HG03097 (cell line): ENCODE measurements at regions not wholly inside any gene's neighbourhood (a gene's known extent, or its start where the extent isn't known, plus 50 kb on each side); places are given as distances from the start of the nearest gene placed in this dataset.
"Not testable (repeated sequence)": the region's sequence is repeated elsewhere in the genome, so short reads cannot be mapped to it uniquely, and the experiment has no call there.

ENCODE experiments used
- ATAC-seq: cut with Tn5 transposase; IDR thresholded peaks from one replicate; pipeline ENCODE4 v1.9.1; 2021; ENCODE audit not compliant: unreplicated experiment, low FRiP score

DNA sequence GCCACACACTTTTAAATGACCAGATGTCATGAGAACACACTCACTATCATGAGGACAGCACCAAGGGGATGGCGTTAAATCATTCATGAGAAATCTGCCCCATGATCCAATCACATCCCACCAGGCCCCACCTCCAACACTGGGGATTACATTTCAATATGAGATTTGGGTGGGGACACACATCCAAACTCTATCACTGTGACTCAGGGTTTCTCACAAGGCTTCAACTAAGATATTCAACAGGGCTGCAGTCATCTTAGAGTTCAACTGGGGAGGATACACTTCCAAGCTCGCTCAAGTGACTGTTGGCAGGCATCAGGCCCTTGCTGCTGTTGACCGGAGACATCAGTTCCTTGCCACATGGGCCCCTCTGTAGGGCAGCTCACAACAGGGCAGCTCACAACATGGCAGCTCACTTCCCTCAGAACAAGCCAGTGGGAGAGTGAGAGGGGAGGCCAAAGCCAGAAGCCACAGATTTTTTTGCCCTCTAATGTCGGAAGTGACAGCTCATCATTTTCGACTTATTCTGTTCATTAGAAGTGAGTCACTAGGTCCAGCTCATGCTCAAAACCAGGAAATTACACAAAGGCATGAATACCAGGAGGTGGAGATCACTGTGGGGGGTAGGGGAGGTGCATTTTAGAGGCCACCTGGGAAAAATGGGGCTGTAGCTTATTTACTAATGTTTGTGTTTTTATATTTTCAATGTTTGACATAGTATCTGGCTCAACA, 50.8 kb upstream of the PTHLH start:
- no peak for ATAC-seq

DNA sequence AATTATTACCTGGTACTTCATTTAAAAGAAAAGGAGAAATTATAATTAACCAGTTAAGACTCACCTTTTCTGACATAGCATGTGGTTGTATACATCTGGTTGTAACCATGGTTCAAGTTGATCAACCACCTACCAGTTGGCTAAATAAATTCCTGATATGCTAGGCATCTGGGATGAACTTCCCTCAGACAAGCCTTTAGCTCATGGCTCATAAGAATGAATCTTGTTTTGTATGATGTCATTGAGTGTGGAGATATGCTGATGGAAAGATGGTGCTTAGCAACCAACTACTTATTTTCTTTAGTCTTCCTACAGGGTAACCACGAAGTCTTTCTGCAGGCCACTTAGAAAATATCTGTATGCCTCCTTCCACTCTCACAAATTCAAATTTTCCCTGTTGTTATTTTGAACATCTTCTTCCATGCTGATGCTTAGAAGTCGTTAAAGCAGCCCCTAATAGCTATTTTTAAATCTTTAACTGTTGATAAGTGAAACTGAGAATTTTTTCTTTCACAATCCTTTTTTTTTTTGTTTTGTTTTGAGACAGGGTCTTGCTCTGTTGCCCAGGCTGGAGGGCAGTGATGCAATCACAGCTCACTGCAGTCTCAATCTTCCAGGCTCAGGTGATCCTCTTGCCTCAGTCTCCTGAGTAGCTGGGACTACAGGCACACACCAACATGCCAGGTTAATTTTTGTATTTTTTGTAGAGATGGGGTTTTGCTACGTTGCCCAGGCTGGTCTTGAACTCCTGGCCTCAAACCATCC, 51.9 kb upstream of the PTHLH start:
- ATAC-seq: no peak

DNA sequence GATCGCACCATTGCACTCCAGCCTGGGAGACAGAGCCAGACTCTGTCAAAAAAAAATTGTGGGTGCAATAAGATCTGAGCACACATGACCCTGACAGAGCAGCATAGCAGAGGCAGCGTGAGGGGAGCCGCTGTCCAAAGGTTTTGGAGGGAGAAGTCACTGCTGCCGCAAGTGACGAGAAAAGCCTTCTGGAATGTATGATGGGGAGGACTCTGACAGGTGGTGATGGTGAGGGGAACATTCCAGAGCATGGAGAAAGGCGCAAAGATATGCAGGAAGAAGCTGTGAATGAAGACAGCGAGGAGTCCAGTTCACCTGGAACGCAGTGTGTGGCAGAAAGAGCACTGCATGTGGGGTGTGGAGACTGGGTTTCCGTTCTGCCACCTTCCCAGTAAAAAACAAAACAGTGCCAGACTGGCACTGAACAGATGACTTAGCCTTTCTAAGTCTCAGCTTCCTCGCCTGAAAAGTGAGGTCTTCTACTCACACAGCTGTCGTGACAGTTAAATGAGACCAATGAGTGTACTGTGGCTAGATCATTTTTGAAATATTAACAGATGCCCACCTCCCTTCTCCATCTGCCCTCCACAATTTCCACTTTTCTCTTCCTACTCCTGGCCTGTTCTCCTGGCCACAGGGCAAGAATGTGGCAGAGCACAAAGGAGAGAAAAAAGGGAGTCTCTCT, 53.4 kb upstream of the PTHLH start:
- ATAC-seq: no peak

DNA sequence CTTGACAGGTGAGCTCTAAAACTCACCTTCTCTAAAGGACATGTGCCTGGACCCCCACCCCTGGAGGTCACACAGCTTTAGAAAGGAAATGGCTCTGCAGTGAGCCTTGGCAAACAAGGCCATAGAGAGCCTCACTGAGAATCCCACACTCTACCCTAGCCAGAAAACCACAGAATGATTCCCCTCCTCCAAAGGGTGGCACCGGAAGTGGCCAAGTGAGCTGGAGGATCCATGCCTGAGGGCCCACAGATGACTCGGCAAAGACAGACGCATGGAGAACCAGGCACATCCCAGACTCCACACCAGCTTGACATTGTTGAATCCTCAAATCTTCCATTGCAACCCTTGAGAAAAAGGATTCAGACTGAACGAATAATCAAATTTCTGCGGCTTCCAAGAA, 54.2 kb upstream of the PTHLH start:
- ATAC-seq: no peak

DNA sequence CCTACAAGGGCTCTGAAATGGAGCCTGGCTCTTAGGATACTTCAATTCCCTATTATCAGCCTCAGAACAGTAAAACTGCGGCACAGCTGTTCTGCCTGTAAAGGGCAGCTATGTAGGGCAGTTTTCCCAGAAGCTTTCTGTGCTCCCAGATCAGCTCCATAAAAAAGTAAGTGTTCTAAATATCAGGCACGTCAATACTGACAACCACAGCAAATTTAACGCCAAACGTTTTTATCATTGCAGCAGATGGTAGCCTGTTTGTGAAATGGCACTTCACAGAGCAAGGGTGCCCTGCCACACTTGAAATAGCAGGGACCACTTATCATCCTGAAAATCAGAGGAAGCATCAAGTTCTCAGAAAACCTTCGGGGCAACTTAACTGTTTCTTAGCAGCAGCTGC, 54.8 kb upstream of the PTHLH start:
- ATAC-seq: no peak

DNA sequence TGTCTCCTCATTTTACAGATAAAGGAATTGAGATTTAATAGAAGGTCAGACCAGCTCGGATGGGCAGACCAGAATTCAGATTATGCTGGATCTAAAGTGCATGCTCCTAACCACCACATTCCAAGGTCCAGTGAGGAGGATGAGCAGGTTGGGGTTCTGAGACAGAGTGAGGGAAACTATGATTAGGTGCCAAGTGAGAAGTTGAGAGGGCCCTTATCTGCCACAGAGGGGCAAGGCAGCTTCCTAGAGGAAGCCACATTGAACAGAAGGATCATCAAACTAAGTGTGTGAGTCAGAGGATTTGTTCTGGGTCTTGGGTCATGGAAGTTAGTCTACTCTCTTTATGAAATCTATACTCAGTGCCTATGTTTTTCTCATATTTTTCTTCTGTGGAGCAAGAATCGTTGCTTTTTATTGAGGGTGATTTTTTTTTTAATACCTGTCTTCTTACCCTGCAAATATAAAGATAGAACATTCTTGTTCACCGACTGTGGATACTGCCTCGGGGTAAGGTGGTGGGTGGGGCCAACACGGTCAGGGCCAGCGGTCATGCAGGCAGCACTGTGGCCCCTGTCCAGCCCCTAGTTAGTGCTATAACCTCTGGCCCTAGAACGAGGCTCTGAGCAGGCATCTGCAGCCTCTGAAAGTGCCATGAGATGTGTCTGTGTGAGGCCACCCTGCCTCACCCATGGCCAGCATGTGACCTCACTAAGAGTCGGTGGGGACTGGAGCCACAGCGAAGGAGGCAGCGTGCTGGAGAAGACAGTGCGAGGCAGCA, 55.6 kb upstream of the PTHLH start:
- no peak for ATAC-seq

DNA sequence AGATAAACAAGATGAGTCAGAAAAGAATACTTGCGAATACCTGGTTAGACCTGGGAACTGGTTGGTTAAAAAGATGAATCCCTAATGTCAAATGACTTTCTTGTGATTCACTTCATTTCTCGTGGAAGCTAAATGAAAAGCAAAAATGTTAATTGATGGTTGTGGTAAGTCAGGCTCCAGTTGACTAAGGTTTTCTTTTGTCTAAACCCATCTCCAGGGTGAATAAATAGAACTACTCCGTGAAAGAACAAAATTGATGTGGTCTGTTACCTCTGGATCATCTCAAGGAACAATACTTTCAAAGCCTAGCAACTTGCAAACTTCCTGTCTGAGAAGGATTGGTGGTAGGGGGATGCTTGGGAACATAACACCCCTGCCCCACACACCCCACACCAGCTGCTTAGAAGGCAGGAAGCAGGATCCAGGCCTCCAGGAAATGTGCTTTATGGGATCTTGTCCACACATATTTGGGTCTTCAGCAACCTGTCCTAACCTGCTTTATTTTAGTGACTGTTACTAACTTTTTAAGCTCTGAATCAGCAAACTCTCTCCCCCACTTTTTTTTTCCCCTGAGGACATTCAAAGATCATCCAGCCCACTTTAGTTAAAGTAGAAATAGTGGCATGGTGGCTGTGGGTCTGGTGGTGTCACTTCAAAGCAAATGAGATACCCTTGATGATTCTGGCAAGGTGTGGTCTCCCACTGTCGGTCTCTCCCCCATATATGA, 60.4 kb upstream of the PTHLH start:
- no peak for ATAC-seq

DNA sequence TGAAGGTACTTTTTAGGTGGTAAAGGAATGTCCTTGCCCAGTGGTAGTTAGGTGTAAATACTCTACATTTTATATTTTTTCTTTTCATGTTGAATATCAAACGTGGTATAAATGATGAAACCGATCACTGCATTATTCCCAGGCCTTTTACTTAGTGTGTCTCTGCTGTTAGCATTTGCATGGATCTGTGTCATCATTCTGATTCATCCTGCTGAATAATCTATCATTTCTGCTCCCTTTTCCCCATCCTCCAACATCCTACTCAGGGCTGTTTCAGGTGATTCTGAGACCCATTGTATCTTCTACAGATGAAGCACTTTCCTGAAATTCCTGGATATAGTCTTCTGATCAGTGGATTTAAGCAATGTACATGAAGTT, 61.0 kb upstream of the PTHLH start:
- no peak for ATAC-seq

DNA sequence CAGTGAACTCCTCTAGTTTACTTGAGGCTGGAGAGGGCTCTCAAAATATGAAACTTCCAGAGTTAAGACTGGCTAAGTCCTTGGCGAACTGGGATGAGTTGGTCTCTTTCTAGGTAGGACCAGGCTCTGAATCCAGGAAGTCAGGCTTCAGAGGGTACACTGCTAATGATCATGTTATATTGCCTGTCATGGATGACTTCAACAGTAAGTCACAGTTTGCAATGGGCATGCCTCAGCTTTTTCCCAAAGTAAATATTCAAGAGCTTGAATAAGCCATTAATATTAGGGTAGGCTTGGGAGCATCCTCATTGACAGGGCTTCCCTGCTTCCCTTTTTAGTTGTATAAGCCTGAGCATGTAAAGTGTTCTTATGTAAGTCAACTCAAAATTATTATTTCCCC, 61.7 kb upstream of the PTHLH start:
- ATAC-seq: no peak

DNA sequence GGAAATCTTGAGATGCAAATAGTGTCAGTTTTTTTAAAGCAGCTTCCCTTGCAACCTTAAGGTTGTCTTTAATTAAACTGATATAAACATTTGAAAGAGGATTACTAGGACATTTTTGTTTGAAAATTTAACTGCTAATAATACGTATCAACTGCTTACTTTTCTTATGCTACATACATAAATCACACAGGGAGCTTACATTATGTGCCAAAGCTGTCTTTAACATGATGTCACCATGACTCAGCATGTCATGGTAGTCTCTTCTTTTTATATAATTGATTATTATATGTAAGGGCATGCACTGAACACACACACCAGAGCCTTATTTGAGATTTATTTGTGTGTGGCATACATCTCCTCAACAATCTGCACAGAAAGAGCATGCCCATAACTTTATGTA, 63.0 kb upstream of the PTHLH start:
- no peak for ATAC-seq

DNA sequence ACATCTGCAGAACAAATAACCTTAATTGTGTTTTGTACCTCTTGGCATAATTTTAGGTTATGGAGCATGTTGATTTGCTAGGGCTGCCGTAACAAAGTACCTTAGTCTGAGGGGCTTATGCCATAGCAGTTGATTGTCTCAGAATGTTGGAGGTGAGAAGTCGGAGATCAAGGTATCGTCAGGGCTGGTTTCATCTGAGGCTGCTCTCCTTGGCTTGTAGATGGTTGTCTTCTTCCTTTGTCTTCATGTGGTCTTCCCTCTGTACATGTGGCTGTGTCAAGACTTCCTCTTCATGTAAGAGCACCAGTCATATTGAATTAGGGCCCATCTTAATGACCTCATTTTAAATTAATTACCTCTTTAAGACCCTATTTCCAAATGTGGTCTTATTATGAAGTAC, 64.4 kb upstream of the PTHLH start:
- no peak for ATAC-seq

DNA sequence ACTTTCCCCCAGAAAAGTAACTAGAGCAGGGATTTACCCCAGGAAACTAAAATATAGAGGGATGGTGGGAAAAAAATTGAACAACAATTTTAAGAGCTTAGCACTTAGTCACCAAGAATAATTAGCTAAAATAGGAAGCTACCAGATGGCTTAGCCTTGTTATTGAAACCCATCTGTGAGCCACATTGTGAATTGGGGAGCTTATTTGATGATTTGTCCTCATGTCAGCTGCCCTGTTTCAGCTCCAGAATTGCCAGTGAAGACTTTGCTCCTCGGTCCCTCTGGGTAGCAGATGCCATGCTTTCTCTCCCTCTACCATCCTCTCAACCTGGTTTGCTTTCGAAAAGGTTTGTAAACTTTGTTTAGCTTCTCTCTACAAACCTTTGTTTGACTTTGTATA, 67.7 kb upstream of the PTHLH start:
- no peak for ATAC-seq

DNA sequence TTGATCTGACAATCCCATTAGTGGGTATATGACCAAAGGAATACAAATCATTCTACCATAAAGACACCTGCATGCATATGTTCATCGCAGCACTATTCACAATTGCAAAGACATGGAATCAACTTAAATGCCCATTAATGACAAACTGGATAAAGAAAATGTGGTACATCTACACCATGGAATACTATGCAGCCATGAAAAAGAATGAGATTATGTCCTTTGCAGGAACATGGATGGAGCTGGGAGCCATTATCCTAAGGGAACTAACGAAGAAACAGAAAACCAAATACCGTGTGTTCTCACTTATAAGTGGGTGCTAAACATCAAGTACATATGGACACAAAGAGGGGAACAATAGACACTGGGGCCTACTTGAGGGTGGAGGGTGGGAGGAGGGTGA, 74.1 kb upstream of the PTHLH start:
- ATAC-seq: not testable (repeated sequence)

DNA sequence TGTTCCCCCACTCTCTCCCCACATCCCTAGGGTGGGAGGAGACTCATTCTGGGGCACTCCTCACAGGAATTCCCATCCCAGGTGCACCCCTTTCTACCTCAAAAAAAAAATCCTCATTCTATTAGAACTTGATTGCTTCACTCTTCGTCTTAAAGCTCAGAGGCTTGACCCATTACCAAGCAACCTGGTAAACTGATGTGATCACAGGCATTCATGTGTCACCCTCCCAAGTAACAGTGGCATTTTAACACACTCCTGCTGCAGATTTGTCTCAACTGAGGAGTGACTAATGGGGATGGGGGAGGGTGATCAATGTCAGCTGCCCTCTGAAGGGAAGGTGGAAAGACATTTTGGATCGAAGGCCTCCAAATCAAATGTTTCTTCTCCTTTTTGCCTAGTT, 78.1 kb upstream of the PTHLH start:
- ATAC-seq: no peak

DNA sequence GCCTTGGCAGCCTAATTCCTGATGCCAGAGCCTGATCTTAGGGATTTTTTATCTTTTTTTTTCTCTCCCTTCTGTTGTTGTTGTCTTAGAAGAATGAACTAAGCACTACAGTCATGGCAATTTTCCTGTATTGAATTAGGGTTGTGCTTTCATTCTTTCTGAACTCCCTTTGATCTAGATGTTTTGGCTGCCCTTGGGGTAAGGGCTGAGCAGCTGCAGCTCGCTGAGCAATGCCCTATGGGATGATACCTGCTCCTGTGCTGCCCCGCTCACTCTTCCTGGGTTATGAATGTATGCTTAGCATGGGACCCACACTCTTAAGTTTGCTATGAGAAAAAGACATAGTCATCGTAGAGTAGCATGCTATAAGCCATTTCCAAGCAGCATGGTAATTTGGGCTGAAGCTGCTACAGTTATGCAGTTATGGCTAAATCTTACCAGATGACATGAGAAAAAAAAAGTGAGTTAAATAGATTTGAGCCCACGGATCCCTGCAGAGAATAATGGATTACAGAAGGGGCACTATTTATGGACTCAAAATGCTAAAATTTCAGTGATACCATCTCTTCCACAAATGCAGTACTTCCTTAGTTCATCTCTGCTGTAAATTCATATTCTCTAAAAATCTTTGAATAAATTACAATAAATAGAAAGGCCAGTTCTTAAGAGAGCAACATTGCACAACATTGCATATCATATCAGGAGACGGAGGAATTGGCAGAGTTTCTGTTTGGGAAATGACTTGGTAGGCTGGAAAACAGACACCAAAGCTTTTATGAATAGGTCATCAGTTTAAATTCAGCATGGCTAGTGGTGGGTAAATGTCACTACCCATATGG, 79.2 kb upstream of the PTHLH start:
- ATAC-seq: no peak

DNA sequence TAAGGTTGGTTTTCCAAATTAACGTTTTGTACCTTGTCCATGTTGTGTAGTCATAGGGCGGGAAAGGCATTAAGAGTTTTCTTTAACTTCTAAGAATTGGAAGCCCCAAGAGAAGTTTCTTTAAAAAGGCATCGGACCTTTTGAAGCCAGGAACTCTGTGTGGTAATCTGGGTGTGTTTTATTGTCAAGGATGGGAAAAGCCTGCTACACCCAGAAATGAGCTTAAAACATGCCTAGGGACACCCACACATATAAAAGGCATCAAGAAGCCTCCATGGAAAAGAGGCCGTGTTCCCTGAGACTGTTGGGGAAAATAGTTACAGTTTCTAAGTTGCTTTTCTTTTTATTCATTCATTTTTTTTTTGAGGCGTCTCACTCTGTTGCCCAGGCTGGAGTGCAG, 81.0 kb upstream of the PTHLH start:
- no peak for ATAC-seq

DNA sequence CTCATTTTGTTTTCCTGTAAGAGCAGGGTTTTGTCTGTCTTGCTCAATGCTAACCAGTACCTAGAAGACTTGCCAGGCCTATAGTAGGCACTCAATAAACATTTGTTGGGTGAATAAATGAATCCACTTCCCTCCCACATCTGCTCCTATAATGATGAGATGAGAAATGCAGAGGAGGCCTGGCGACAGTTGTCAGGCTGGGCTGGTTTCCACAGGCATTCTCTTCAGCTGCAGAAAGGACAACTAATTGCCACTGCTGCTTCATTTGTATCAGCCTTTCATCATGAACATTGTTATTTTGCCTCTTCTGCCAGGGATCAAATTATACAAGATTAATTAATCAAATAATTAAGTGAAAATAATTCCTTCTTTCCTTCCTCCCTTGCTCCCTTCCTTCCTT, 82.0 kb upstream of the PTHLH start:
- no peak for ATAC-seq

DNA sequence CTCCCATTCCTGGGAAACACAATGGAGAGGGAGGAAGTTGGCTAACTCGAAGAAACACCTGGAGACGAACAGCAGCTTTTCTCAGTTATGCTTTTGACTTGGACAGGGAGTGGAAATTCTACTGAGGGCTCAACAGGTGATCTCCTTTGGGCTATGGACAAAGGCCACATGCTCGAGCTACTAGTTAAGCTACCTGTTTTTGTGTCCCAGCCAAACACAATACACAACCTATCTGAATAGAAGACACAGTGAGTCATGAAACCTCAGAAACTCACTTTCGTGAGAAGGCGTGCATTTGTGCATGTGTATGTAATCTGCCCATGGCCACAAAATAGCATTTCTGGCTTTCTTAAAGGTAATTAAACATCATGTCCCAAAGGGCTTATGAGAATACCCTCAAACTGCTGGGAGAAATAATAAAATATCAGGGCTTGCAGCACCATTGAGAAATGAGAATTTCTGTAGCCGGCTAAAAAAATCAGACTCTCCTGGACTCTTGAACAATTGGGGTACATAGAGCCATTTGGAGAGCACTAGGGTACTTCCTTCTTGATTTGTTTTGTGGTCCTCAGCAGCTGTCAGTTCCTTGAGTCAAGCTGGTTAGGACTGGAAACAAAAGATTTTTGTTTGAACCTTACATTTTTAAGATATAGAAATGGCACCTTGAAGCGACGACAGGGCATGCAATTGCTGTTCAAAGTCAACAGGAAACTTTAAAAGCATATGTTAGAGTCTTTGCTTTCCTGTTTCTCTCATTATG, 85.5 kb upstream of the PTHLH start:
- ATAC-seq: no peak

DNA sequence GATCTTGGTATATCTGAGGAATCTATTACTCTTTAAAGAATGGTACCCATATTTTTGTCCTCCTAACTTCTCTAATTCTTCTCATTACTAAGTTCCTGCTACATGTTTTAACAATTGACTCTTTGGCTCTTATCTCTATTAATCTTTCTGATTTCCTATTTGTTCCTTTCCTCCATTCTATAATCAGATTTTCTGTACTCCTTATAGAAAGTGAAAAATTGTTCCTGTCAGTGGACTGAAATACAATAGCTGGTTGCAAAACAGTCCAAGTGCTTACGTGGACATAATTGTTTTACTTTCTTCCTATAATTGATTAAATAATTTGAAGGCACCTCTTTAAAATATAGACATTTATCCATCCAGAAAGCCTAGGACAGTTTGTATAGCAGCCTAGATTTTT, 86.7 kb upstream of the PTHLH start:
- ATAC-seq: no peak
